ENCODE measurements at regions not wholly inside any gene's neighbourhood (a gene's known extent, or its start where the extent isn't known, plus 50 kb on each side); places are given as distances from the start of the nearest gene placed in this dataset.

DNA sequence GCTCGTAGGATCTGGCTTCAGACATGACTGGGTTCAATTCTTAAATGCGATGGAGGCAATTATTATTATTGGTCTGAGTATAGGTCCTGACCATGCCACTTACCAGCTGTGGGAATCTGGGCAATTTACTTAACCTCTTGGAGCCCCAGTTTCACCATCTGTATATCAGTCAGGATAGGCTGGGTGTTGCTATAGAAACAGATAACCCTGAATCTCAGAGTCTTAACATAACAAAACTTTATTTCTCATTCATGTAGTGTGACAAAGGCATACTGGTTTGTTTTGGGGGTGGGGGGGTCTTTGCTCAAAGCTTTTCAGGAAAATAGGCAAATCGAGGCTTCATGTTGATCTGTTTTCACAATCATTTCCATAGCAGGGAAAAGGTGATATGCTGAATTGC lies 199.6 kb upstream of the SRRM4 start:
- no peak for TF ChIP-seq CTCF (IDR thresholded peaks at IDR 0.05; ENCODE audit: extremely low read depth, insufficient read depth, missing control alignments)
- in situ Hi-C loops (cut with MboI; ENCODE audit: low pct_unique_long_range_greater_than_20kb, low sequenced_read_pairs, unreplicated experiment), result no loop called here
- DNase-seq (ENCODE audit: low spot score), result no peak

DNA sequence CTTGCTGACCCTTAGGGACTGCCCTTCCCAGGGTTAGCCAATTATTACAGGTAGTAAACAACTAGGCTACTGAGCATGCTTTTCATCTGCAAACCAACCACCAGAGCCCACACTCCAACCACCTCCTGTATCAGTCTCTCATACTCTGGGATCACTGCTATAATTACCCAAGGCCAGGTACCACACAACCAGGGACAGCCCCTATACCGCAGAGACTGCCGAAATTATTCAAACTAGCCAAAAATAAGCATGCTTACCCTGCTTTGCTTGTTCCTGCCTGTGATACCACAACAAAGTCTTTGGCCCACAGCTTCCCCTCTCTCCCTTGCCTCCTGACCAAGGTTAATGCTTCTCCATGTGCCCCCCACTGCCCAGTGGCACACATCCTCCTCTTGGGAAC lies 197.6 kb upstream of the SRRM4 start:
- TF ChIP-seq CTCF (IDR thresholded peaks at IDR 0.05; ENCODE audit: extremely low read depth, insufficient read depth, missing control alignments), result no peak
- in situ Hi-C loops (cut with MboI; ENCODE audit: low pct_unique_long_range_greater_than_20kb, low sequenced_read_pairs, unreplicated experiment), result no loop called here
- no peak for DNase-seq (ENCODE audit: low spot score)

DNA sequence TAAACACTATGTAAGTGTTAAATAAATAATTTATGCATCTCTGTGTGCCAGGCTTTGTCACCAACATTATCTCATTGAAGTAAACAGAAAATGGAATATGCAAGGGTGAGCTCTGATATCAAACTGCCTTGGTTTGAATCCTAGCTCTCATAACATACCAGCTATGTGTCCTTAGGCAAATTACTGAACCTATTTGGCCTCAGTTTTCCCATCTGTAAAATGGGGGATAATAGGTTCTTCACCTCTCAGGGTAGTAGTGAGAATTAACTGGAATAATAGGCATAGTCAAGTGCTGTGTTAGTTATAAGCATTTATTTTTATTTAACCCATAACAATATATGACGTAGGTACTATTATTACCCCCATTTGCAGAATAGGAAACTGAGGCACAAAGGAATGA lies 190.8 kb upstream of the SRRM4 start:
- no peak for TF ChIP-seq CTCF (IDR thresholded peaks at IDR 0.05; ENCODE audit: extremely low read depth, insufficient read depth, missing control alignments)
- no peak for DNase-seq (ENCODE audit: low spot score)
- in situ Hi-C loops (cut with MboI; ENCODE audit: low pct_unique_long_range_greater_than_20kb, low sequenced_read_pairs, unreplicated experiment), result no loop called here

GRCh38 chr12:118813778-118814357 lies 167.5 kb upstream of the SRRM4 start:
- no peak for TF ChIP-seq CTCF (IDR thresholded peaks at IDR 0.05; ENCODE audit: extremely low read depth, insufficient read depth, missing control alignments)
- DNase-seq (ENCODE audit: low spot score), result no peak
- in situ Hi-C loops (cut with MboI; ENCODE audit: low pct_unique_long_range_greater_than_20kb, low sequenced_read_pairs, unreplicated experiment), result no loop called here

- DNase-seq (ENCODE audit: low spot score), result no peak
- in situ Hi-C loops (cut with MboI; ENCODE audit: low pct_unique_long_range_greater_than_20kb, low sequenced_read_pairs, unreplicated experiment), result no loop called here
- TF ChIP-seq CTCF (IDR thresholded peaks at IDR 0.05; ENCODE audit: extremely low read depth, insufficient read depth, missing control alignments), result no peak
Observed at GRCh38 chr12:118816296-118816695, 165.0 kb upstream of the SRRM4 start.

DNA sequence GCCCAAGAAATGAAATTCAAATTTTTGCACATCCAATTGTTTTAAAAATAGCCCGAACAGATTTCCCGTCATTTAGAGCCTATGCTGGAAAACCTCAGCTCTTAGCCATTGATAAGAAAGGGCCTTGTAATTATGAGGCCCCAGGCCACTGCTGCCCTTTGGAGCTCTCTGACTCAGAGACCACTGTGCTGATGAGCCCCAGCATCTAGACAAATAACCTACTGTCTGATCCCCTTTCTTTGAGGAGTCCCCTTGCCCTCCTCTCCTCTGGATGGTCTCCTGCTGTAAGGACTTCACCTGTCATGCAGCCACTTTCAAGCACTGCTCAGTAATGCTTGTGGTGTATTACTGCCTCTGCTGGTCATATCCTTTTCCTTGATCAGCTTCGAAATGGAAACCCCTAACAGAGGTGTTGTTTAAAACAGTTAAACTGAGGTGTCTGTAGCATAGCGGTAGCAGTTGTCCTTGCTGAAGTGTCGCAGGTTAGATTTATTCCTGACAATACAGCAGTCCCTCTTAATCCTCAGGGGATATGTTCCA lies 159.9 kb upstream of the SRRM4 start:
- DNase-seq (ENCODE audit: low spot score), result no peak
- TF ChIP-seq CTCF (IDR thresholded peaks at IDR 0.05; ENCODE audit: extremely low read depth, insufficient read depth, missing control alignments), result no peak
- in situ Hi-C loops (cut with MboI; ENCODE audit: low pct_unique_long_range_greater_than_20kb, low sequenced_read_pairs, unreplicated experiment), result no loop called here

All from GM13977 (cell line).